GM10266 (cell line): ENCODE measurements at regions not wholly inside any gene's neighbourhood (a gene's known extent, or its start where the extent isn't known, plus 50 kb on each side); places are given as distances from the start of the nearest gene placed in this dataset.

Experiments used
- DNase-seq: peaks from one replicate; pipeline ENCODE4 v3.0.0; 2012; ENCODE audit errors: extremely low spot score
- TF ChIP-seq, protein P1 (sequence below): IDR thresholded peaks from 2 replicates; pipeline ENCODE4 v1.5.1; 2012; ENCODE audit warnings: mild to moderate bottlenecking, low read depth; ENCODE audit not compliant: control insufficient read depth, insufficient read depth; ENCODE audit errors: missing control alignments

DNA sequence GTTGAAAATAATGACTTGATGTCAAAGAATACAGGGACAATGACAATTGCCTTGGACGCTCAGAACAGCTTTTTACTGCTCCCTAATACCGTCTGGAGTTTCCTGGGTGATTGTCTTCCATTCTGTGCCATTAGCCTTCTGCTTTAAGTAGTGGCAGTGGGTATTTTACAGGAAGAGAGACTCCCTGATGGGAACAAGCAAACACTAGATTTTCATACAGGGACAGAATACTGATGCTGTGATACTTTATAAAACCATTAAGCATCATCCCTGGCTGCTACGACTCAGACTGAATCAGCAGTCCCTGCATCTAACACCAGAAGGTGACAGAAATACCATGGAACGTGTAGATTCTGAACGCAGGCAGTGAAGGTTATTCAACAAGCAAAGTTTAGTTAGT is 635.4 kb upstream of the GOT2 start:
- TF ChIP-seq, protein P1, sequence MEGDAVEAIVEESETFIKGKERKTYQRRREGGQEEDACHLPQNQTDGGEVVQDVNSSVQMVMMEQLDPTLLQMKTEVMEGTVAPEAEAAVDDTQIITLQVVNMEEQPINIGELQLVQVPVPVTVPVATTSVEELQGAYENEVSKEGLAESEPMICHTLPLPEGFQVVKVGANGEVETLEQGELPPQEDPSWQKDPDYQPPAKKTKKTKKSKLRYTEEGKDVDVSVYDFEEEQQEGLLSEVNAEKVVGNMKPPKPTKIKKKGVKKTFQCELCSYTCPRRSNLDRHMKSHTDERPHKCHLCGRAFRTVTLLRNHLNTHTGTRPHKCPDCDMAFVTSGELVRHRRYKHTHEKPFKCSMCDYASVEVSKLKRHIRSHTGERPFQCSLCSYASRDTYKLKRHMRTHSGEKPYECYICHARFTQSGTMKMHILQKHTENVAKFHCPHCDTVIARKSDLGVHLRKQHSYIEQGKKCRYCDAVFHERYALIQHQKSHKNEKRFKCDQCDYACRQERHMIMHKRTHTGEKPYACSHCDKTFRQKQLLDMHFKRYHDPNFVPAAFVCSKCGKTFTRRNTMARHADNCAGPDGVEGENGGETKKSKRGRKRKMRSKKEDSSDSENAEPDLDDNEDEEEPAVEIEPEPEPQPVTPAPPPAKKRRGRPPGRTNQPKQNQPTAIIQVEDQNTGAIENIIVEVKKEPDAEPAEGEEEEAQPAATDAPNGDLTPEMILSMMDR, result no peak
- no peak for DNase-seq

DNA sequence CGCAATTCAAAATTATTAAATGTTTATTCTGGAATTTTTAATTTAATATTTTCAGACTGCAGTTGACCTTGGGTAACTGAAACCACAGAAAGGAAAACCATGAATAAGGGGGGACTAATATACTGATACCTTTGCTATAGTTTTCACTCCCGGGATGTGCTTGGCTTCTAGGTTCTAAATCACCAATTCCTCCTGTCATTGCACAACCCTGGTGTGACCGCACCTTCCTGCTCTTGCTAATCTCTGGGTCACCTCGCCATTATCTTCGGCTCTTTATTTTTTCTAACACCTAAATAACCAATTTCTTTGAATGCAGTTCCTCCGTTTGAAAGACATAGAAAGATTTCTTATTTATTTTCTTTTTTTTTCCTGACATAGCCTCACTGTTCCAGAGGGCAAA is 634.5 kb upstream of the GOT2 start:
- TF ChIP-seq, protein P1, result no peak
- no peak for DNase-seq

DNA sequence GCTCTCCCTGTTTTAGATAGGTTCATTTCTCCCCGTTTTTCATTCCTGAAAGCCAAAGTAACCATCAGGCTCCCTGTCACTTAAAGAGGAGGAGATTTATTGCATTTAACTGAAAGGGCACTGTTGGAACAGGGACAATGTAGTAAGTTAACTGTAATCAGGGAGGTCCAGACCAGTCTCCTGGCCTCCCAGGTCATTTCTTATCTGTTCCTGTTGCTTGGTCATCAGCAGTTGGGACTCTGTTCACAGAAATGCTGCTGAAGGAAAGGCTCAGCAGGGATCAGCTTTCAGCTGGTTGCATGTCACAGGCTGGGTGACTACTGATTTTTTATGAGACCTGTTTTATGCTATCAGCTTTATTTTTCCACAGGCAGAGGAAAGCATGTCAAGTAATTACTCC is 622.6 kb upstream of the GOT2 start:
- no peak for DNase-seq
- TF ChIP-seq, protein P1, result no peak

DNA sequence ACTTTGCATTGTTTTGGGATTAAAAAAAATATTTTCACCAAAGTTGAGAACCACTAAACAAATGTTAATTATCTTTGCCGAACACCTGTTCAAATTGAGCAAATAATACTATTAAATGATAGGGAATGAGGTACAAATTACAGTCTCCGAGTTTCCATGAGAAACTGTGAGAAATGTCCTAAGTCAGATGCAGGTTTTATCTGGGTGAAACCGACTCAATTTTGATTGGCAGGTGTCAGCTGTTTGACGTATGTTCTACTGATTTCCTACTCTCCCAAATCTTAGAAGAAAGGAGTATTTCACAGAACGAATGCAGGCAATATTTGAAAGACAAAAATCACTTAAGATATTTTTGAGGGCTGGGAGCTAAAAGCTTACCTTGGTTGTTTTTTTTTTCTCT is 622.0 kb upstream of the GOT2 start:
- TF ChIP-seq, protein P1, result no peak
- no peak for DNase-seq

DNA sequence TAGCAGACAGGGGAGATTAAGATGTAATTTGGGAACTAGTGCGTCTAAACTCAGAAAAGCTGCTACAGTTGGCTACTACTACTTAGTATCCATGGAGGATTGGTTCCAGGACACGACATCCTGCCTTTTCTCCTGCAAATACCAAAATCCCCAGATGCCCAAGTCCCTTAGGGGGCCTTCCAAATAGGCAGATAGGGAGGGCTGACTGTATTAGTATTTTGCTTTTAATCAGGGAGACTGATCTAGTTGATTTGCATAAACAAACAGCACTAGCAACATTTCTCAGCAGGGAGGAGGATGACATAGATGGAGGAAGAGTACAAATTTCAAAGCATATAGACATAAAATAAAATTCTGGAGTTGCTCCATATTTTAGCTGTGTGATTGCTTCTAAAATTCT is 621.6 kb upstream of the GOT2 start:
- TF ChIP-seq, protein P1, result no peak
- no peak for DNase-seq

DNA sequence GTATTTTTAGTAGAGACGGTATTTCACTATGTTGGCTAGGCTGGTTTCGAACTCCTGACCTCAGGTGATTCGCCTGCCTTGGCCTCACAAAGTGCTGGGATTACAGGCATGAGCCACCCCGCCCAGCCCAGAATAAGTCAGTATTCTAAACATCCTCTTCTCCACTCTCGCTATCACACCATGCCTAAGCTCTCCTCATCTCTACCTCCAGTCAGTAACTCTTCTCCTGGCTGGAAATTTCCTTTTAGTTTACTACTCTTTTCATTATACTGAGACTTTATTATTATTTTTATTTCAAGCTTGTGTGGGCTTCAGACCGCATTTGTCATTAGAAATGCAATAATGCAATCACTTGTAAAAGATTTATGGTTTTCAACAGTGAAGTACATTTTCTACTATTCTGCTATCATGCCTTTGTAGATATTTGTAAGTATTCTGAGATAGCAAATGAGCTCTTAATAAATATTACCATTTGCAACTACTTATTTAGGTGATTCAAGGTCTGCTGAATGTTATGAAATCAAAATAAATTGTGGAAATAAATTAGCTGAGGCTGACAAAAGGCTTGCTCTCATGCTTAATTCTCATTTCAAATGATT is 617.3 kb upstream of the GOT2 start:
- TF ChIP-seq, protein P1, result no peak
- DNase-seq, result no peak

DNA sequence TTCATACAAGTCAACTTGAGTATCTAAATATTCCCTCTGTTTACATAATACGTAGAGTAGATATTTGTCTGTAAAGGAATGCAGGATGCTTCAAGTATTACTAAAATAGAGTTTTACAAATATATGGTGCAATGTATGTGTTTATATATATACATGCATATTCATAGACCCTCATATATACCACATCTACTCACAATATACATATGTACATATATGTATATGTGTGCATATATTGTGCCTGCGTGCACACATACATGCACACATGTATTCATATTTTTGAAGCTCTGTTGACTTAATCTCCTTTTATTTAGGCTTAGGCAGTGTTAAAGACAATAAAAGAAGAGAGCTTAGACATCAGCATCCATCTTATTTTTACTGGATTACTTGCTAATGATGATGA is 616.6 kb upstream of the GOT2 start:
- TF ChIP-seq, protein P1, result no peak
- no peak for DNase-seq
